Keratinocyte (primary cell): ENCODE measurements at regions not wholly inside any gene's neighbourhood (a gene's known extent, or its start where the extent isn't known, plus 50 kb on each side); places are given as distances from the start of the nearest gene placed in this dataset.

Source experiments
- EZH2 ChIP-seq: IDR thresholded peaks from one replicate; pipeline ENCODE4 v1.6.1; 2012; ENCODE audit warnings: inconsistent platforms, mild to moderate bottlenecking, low read length, moderate library complexity
- TF ChIP-seq, protein P1 (sequence below), 3 experiments: IDR thresholded peaks in 1 of 3; conservative IDR thresholded peaks in 1 of 3; optimal IDR thresholded peaks in 1 of 3; 2 replicates in 2 of 3; 3 replicates in 1 of 3; pipeline versions ENCODE3 to v1.5.1; 2011; ENCODE audit warnings: low read length in 3 of 3, mild to moderate bottlenecking in 3 of 3, moderate library complexity in 2 of 3, control low read depth in 1 of 3, inconsistent platforms in 1 of 3; ENCODE audit not compliant: insufficient read depth in 2 of 3; ENCODE audit errors: extremely low read depth in 1 of 3

GRCh38 chr9:75440914-75441313 is 352.6 kb downstream of the OSTF1 start:
- TF ChIP-seq EZH2 = no peak
- TF ChIP-seq, protein P1, sequence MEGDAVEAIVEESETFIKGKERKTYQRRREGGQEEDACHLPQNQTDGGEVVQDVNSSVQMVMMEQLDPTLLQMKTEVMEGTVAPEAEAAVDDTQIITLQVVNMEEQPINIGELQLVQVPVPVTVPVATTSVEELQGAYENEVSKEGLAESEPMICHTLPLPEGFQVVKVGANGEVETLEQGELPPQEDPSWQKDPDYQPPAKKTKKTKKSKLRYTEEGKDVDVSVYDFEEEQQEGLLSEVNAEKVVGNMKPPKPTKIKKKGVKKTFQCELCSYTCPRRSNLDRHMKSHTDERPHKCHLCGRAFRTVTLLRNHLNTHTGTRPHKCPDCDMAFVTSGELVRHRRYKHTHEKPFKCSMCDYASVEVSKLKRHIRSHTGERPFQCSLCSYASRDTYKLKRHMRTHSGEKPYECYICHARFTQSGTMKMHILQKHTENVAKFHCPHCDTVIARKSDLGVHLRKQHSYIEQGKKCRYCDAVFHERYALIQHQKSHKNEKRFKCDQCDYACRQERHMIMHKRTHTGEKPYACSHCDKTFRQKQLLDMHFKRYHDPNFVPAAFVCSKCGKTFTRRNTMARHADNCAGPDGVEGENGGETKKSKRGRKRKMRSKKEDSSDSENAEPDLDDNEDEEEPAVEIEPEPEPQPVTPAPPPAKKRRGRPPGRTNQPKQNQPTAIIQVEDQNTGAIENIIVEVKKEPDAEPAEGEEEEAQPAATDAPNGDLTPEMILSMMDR (optimal IDR thresholded peaks at IDR 0.05 in 1 of 3, IDR thresholded peaks at IDR 0.05 in 1 of 3, conservative IDR thresholded peaks at IDR 0.05 in 1 of 3; ENCODE audit: extremely low read depth in 1 of 3, insufficient read depth in 2 of 3, low read length in 3 of 3) = no peak
